ENCODE measurements at regions not wholly inside any gene's neighbourhood (a gene's known extent, or its start where the extent isn't known, plus 50 kb on each side); places are given as distances from the start of the nearest gene placed in this dataset.
A peak's percentile ranks its signal among the peaks of the same experiment; 100 is the strongest.
"Not testable (repeated sequence)": the region's sequence is repeated elsewhere in the genome, so short reads cannot be mapped to it uniquely, and the experiment has no call there.

GRCh38 chr1:82161700-82162141 is 361.0 kb downstream of the ADGRL2 start:
- DNase-seq (ENCODE audit: low read depth in 2 of 2): peak; percentile 9 to 32

GRCh38 chr1:82160903-82161302 is 360.2 kb downstream of the ADGRL2 start:
- DNase-seq (ENCODE audit: low read depth in 2 of 2): no peak

GRCh38 chr1:82160036-82160435 is 359.3 kb downstream of the ADGRL2 start:
- no peak for DNase-seq (ENCODE audit: low read depth in 2 of 2)

GRCh38 chr1:82158981-82159380 is 358.2 kb downstream of the ADGRL2 start:
- no peak for DNase-seq (ENCODE audit: low read depth in 2 of 2)

GRCh38 chr1:82154219-82154970 is 353.7 kb downstream of the ADGRL2 start:
- no peak for DNase-seq (ENCODE audit: low read depth in 2 of 2)

- DNase-seq (ENCODE audit: low read depth in 2 of 2): no peak
Measured at GRCh38 chr1:82153752-82154151, 353.0 kb downstream of the ADGRL2 start.

- DNase-seq (ENCODE audit: low read depth in 2 of 2): no peak
Measured at GRCh38 chr1:82153272-82153629, 352.5 kb downstream of the ADGRL2 start.

- DNase-seq (ENCODE audit: low read depth in 2 of 2): no peak
Measured at GRCh38 chr1:82152356-82153271, 351.9 kb downstream of the ADGRL2 start.

GRCh38 chr1:82145656-82146055 is 344.9 kb downstream of the ADGRL2 start:
- DNase-seq (ENCODE audit: low read depth in 2 of 2): no peak

GRCh38 chr1:82143108-82143833 is 342.5 kb downstream of the ADGRL2 start:
- DNase-seq (ENCODE audit: low read depth in 2 of 2): no peak

GRCh38 chr1:82141390-82141789 is 340.7 kb downstream of the ADGRL2 start:
- DNase-seq (ENCODE audit: low read depth in 2 of 2): no peak

GRCh38 chr1:82139751-82140468 is 339.2 kb downstream of the ADGRL2 start:
- no peak for DNase-seq (ENCODE audit: low read depth in 2 of 2)

- not testable (repeated sequence) for DNase-seq (ENCODE audit: low read depth in 2 of 2)
Measured at GRCh38 chr1:82136351-82136750, 335.6 kb downstream of the ADGRL2 start.

GRCh38 chr1:82125866-82126265 is 325.1 kb downstream of the ADGRL2 start:
- DNase-seq (ENCODE audit: low read depth in 2 of 2): no peak

- DNase-seq (ENCODE audit: low read depth in 2 of 2): no peak
Measured at GRCh38 chr1:82125119-82125518, 324.4 kb downstream of the ADGRL2 start.

GRCh38 chr1:82121421-82121820 is 320.7 kb downstream of the ADGRL2 start:
- DNase-seq (ENCODE audit: low read depth in 2 of 2): no peak

GRCh38 chr1:82116105-82116504 is 315.4 kb downstream of the ADGRL2 start:
- no peak for DNase-seq (ENCODE audit: low read depth in 2 of 2)

GRCh38 chr1:82114887-82115286 is 314.2 kb downstream of the ADGRL2 start:
- DNase-seq (ENCODE audit: low read depth in 2 of 2): no peak

GRCh38 chr1:82110366-82111254 is 309.9 kb downstream of the ADGRL2 start:
- peak in 1 of 2 donors; percentile 36 for DNase-seq (ENCODE audit: low read depth in 2 of 2)

GRCh38 chr1:82108843-82109242 is 308.1 kb downstream of the ADGRL2 start:
- no peak for DNase-seq (ENCODE audit: low read depth in 2 of 2)

Data from lung microvascular endothelial cell (primary cell).